Calu3 (cell line): ENCODE measurements at regions not wholly inside any gene's neighbourhood (a gene's known extent, or its start where the extent isn't known, plus 50 kb on each side); places are given as distances from the start of the nearest gene placed in this dataset.

Experiments used
- BruUV-seq: library from RNA; stranded (reverse); fragments of 400-500 nt; replicated peaks from 2 replicates; lab custom pipeline; 2021; lab: Mats Ljungman, UMichigan
- CTCF ChIA-PET: fragments of 300-600 bp; sonication (Branson Sonifier 250); formaldehyde crosslinking; loops from one replicate; lab custom pipeline; 2022; ENCODE audit warnings: antibody characterized with exemption; lab: Charles Lee
- DNase-seq: peaks from one replicate; pipeline ENCODE4 v3.0.0; 2022
- H3K27ac Mint-ChIP-seq: one replicate; pipeline ENCODE4 v1.8.0; 2022; ENCODE audit warnings: mixed read lengths; ENCODE audit not compliant: unreplicated experiment
- H3K27me3 Mint-ChIP-seq: one replicate; pipeline ENCODE4 v1.8.0; 2022; ENCODE audit warnings: mixed read lengths; ENCODE audit not compliant: unreplicated experiment
- H3K36me3 Mint-ChIP-seq: one replicate; pipeline ENCODE4 v1.8.0; 2022; ENCODE audit warnings: mild to moderate bottlenecking, moderate library complexity, mixed read lengths; ENCODE audit not compliant: insufficient read depth, unreplicated experiment
- H3K4me1 Mint-ChIP-seq: one replicate; pipeline ENCODE4 v1.8.0; 2022; ENCODE audit warnings: mild to moderate bottlenecking, low read depth, mixed read lengths; ENCODE audit not compliant: unreplicated experiment
- H3K4me3 Mint-ChIP-seq: one replicate; pipeline ENCODE4 v1.8.0; 2022; ENCODE audit warnings: mild to moderate bottlenecking, low read depth, moderate library complexity, mixed read lengths; ENCODE audit not compliant: unreplicated experiment
- H3K9me3 Mint-ChIP-seq: one replicate; pipeline ENCODE4 v1.8.0; 2022; ENCODE audit warnings: low read depth, mixed read lengths; ENCODE audit not compliant: unreplicated experiment
- intact Hi-C: fragments of 100-400 bp; cut with micrococcal nuclease; formaldehyde crosslinking; loops from one replicate; pipeline ENCODE4 v1.10.0; 2022; ENCODE audit not compliant: unreplicated experiment
- TF ChIP-seq, protein P1 (sequence below): fragments of 200-600 bp; IDR thresholded peaks from one replicate; pipeline ENCODE4 v1.8.0; 2022; ENCODE audit warnings: antibody characterized with exemption; ENCODE audit not compliant: unreplicated experiment

DNA sequence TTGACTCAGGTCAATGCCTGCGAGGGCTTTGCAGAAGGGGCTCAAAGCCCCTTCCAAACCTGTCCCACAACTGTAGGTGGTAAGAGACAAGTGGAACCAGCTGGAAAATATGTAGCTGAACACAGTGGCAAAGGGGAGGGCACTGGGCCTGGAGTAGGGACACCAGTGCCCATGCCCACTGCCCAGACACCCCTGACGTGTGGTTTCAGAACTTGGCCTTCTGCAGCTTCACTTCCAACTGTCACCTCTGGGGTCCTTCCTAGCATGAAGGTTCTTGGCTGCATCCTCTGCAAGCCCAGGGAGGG is 233.1 kb upstream of the IRX1 start:
- Mint-ChIP-seq H3K27me3 (no peaks in the 10 kb centered on the region), H3K9me3 (peaks cover 16% of the 10 kb centered on the region), H3K36me3 (no peaks in the 10 kb centered on the region), H3K4me3 (no peak overlapping the region), H3K4me1 (no peaks in the 10 kb centered on the region), H3K27ac (no peak overlapping the region)
- DNase-seq = no peak
- no TSS peak for BruUV-seq
- intact Hi-C loops = no loop called here
- TF ChIP-seq, protein P1, sequence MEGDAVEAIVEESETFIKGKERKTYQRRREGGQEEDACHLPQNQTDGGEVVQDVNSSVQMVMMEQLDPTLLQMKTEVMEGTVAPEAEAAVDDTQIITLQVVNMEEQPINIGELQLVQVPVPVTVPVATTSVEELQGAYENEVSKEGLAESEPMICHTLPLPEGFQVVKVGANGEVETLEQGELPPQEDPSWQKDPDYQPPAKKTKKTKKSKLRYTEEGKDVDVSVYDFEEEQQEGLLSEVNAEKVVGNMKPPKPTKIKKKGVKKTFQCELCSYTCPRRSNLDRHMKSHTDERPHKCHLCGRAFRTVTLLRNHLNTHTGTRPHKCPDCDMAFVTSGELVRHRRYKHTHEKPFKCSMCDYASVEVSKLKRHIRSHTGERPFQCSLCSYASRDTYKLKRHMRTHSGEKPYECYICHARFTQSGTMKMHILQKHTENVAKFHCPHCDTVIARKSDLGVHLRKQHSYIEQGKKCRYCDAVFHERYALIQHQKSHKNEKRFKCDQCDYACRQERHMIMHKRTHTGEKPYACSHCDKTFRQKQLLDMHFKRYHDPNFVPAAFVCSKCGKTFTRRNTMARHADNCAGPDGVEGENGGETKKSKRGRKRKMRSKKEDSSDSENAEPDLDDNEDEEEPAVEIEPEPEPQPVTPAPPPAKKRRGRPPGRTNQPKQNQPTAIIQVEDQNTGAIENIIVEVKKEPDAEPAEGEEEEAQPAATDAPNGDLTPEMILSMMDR = no peak
- CTCF ChIA-PET = no interaction called here

DNA sequence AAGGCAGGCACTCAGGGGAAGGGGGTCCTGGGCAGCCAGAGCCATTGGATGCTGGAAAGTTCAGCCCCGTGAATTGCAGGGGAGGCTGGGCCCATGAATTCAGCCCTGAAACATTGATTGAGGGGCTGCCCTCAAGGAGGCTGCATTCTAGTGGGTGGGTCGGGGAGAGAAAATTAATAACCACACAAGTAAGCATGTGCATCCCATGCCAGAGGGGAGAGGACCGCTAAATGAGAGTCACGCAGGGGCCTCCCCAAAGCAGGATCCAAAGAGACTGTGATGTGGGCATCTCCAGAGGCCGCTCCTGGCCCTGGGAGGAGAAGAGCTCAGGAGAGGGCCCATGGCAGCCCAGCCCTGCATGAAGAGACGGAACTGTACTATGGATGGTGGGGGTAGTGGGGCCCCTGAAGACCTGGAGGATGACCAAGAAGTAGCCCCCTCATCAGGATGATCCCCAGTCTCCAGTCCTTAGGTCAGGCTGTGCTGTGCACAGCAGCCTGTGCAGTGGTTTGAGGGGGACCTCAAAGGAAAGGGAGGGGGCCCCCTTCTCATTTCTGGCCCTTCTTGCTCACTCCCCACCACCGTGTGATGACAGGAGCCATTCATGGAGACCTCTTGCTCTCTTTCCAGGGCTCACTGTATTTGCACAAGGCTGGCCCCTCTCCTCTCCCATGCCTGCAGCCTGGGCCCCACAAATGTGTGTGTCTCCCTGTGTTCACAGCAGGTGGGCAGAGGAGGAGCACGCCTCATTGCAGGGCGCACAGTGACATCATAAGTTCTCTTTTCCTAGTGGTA is 233.6 kb upstream of the IRX1 start:
- CTCF ChIA-PET = no interaction called here
- intact Hi-C loops = no loop called here
- BruUV-seq = no TSS peak
- H3K9me3 Mint-ChIP-seq = peaks cover 16% of the 10 kb centered on the region
- no peaks in the 10 kb centered on the region for H3K36me3 Mint-ChIP-seq
- no peak for DNase-seq
- H3K4me3 Mint-ChIP-seq = no peak overlapping the region
- H3K4me1 Mint-ChIP-seq = no peaks in the 10 kb centered on the region
- no peak overlapping the region for H3K27ac Mint-ChIP-seq
- H3K27me3 Mint-ChIP-seq = no peaks in the 10 kb centered on the region
- TF ChIP-seq, protein P1 = no peak

DNA sequence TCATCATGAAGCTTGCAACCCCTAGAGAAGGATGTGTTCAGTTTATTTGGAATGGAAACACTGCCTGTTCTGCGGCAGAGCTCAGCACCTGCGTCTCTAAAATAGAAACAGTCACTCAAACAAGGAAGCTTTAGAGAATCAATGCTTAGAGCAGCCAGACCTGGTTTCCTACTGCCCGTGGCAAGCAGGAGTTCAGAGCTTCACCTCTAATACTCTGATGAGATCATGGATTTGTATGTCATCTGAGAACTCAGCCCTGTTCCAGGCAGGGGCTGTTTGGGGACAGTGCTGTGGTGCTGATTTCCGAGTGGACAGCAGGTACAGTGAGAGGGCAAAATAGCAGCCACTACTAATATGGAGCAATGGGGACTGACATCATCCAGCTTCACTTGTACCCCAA is 236.0 kb upstream of the IRX1 start:
- DNase-seq = no peak
- CTCF ChIA-PET = no interaction called here
- intact Hi-C loops = no loop called here
- TF ChIP-seq, protein P1 = no peak
- H3K4me1 Mint-ChIP-seq = no peaks in the 10 kb centered on the region
- H3K27me3 Mint-ChIP-seq = no peaks in the 10 kb centered on the region
- H3K9me3 Mint-ChIP-seq = peaks cover 17% of the 10 kb centered on the region
- no peak overlapping the region for H3K27ac Mint-ChIP-seq
- no peaks in the 10 kb centered on the region for H3K36me3 Mint-ChIP-seq
- BruUV-seq = no TSS peak
- H3K4me3 Mint-ChIP-seq = no peak overlapping the region

DNA sequence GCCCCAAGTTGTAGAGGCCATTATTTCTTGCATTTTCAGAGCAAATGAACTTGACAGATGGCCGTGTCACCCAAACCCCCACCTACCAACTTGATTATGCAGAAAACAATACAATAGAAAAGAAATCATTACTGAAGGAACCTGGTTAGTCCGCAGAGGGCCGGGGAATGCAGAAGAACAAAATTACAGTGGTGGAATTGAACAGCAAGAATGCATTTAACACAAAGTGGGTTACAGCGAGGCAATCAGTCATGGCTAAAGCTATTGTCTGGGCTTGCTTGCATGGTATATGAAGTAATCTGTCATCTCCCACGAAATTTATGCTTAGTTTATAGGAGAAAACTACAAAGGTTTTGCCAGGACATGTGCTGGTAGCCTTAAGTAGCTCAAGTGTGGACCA is 238.3 kb upstream of the IRX1 start:
- CTCF ChIA-PET = no interaction called here
- H3K27me3 Mint-ChIP-seq = no peaks in the 10 kb centered on the region
- peaks cover 10% of the 10 kb centered on the region for H3K9me3 Mint-ChIP-seq
- no peak overlapping the region for H3K4me3 Mint-ChIP-seq
- TF ChIP-seq, protein P1 = no peak
- BruUV-seq = no TSS peak
- no peaks in the 10 kb centered on the region for H3K36me3 Mint-ChIP-seq
- intact Hi-C loops = no loop called here
- no peaks in the 10 kb centered on the region for H3K4me1 Mint-ChIP-seq
- no peak for DNase-seq
- no peak overlapping the region for H3K27ac Mint-ChIP-seq
